Mesenchymal stem cell (in vitro differentiated cells and primary cell): ENCODE measurements at regions not wholly inside any gene's neighbourhood (a gene's known extent, or its start where the extent isn't known, plus 50 kb on each side); places are given as distances from the start of the nearest gene placed in this dataset.

ENCODE experiments used
- DNase-seq: peaks from one replicate; pipeline ENCODE4 v3.0.0-alpha.2; 2013
- H2AFZ ChIP-seq: one replicate; pipeline ENCODE4 v1.6.1; 2013; ENCODE audit warnings: low read depth, mild to moderate bottlenecking, control low read depth, inconsistent platforms, low read length, moderate library complexity
- H2AK5ac ChIP-seq: 2 replicates; pipeline ENCODE4 v1.6.1; 2013; ENCODE audit warnings: low read length, moderate library complexity, mild to moderate bottlenecking, inconsistent platforms; ENCODE audit not compliant: severe bottlenecking
- H2BK120ac ChIP-seq: one replicate; pipeline ENCODE4 v1.6.1; 2013; ENCODE audit warnings: low read depth, mild to moderate bottlenecking, inconsistent platforms, low read length, moderate library complexity
- H2BK12ac ChIP-seq, 2 experiments: one replicate each; pipeline ENCODE4 v1.6.1; 2013; ENCODE audit warnings: inconsistent platforms in 2 of 2, low read length in 2 of 2, mild to moderate bottlenecking in 2 of 2, moderate library complexity in 2 of 2, control low read depth in 1 of 2
- H2BK15ac ChIP-seq: one replicate; pipeline ENCODE4 v1.6.1; 2013; ENCODE audit warnings: mild to moderate bottlenecking, low read depth, inconsistent platforms; ENCODE audit not compliant: poor library complexity, severe bottlenecking
- H2BK5ac ChIP-seq: 2 replicates; pipeline ENCODE4 v1.6.1; 2013; ENCODE audit warnings: low read depth, mild to moderate bottlenecking, low read length, control low read depth, inconsistent platforms; ENCODE audit not compliant: poor library complexity, severe bottlenecking
- H3K14ac ChIP-seq, 2 experiments: one replicate each; pipeline ENCODE4 v1.6.1; 2013; ENCODE audit warnings: inconsistent platforms in 2 of 2, low read length in 2 of 2, control low read depth in 1 of 2, mild to moderate bottlenecking in 1 of 2, moderate library complexity in 1 of 2
- H3K18ac ChIP-seq, 2 experiments: one replicate each; pipeline ENCODE4 v1.6.1; 2013; ENCODE audit warnings: inconsistent platforms in 2 of 2, low read length in 2 of 2, control low read depth in 1 of 2, low read depth in 1 of 2, mild to moderate bottlenecking in 1 of 2
- H3K23ac ChIP-seq, 2 experiments: one replicate each; pipeline ENCODE4 v1.6.1; 2013; ENCODE audit warnings: inconsistent platforms in 2 of 2, low read length in 2 of 2, mild to moderate bottlenecking in 2 of 2, moderate library complexity in 2 of 2, control low read depth in 1 of 2
- H3K27ac ChIP-seq: 2 replicates; pipeline ENCODE4 v1.5.1; 2013; ENCODE audit warnings: mild to moderate bottlenecking, moderate library complexity, low read length, control low read depth, inconsistent platforms; ENCODE audit not compliant: poor library complexity, severe bottlenecking
- H3K27me3 ChIP-seq, 2 experiments: 2 replicates each; pipeline versions ENCODE4 v1.6.1 to v1.7.0; 2013; ENCODE audit warnings: low read length in 2 of 2, mild to moderate bottlenecking in 2 of 2, moderate library complexity in 2 of 2, control low read depth in 1 of 2, inconsistent platforms in 1 of 2; ENCODE audit not compliant: control insufficient read depth in 1 of 2, insufficient read depth in 1 of 2
- H3K36me3 ChIP-seq, 2 experiments: 2 replicates each; pipeline versions ENCODE4 v1.6.1 to v1.7.0; 2013; ENCODE audit warnings: low read length in 2 of 2, control low read depth in 1 of 2, inconsistent platforms in 1 of 2, low read depth in 1 of 2, mild to moderate bottlenecking in 1 of 2; ENCODE audit not compliant: insufficient read depth in 2 of 2, control insufficient read depth in 1 of 2
- H3K4ac ChIP-seq, 2 experiments: one replicate each; pipeline ENCODE4 v1.6.1; 2013; ENCODE audit warnings: inconsistent platforms in 2 of 2, low read length in 2 of 2, mild to moderate bottlenecking in 2 of 2, moderate library complexity in 2 of 2, control low read depth in 1 of 2, low read depth in 1 of 2
- H3K4me1 ChIP-seq: 2 replicates; pipeline ENCODE4 v1.6.1; 2013; ENCODE audit warnings: low read depth, low read length, control low read depth; ENCODE audit not compliant: control insufficient read depth, insufficient read depth
- H3K4me2 ChIP-seq: 2 replicates; pipeline ENCODE4 v1.6.1; 2013; ENCODE audit warnings: low read length, mild to moderate bottlenecking, inconsistent platforms; ENCODE audit not compliant: poor library complexity, severe bottlenecking
- H3K4me3 ChIP-seq, 2 experiments: 2 replicates each; pipeline versions ENCODE4 v1.5.1 to v1.7.0; 2013; ENCODE audit warnings: low read length in 2 of 2, mild to moderate bottlenecking in 2 of 2, control low read depth in 1 of 2, low read depth in 1 of 2; ENCODE audit not compliant: insufficient read depth in 1 of 2
- H3K79me1 ChIP-seq: replicated peaks from 2 replicates; pipeline ENCODE4 v1.6.1; 2013; ENCODE audit warnings: mild to moderate bottlenecking, control low read depth, low read length, inconsistent platforms; ENCODE audit not compliant: poor library complexity, severe bottlenecking
- H3K9ac ChIP-seq: 2 replicates; pipeline ENCODE4 v1.7.0; 2013; ENCODE audit warnings: mild to moderate bottlenecking, low read length, moderate library complexity
- H3K9me3 ChIP-seq: 2 replicates; pipeline ENCODE4 v1.7.0; 2013; ENCODE audit warnings: mild to moderate bottlenecking, low read length; ENCODE audit not compliant: control insufficient read depth
- H4K8ac ChIP-seq: one replicate; pipeline ENCODE4 v1.6.1; 2013; ENCODE audit warnings: inconsistent platforms, mild to moderate bottlenecking, low read length, moderate library complexity
- H4K91ac ChIP-seq: one replicate; pipeline ENCODE4 v1.6.1; 2013; ENCODE audit warnings: mild to moderate bottlenecking, low read length, inconsistent platforms
- WGBS: methylation state at CpG from one replicate; pipeline ENCODE4 v1.1.7; 2013; ENCODE audit warnings: mixed read lengths; 5-methylcytosine and 5-hydroxymethylcytosine counted together

DNA sequence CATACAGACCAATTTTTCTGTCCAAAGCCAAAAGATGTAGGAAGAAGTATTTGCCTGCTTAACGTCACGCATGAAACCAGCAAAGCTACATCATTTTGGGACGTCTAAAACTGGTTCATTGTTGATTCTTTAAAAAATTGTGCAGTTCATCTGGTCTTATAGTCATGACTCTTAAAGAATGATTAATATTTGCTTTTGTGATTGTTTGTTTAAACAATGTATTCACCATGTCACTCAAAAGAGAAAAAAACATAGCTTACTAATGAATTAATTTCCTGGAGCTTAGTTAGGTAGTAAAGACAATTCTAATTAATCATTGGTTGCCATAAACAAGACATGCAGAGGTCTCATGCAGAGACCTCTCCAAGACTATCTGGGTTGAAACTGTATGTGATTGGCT, 157.3 kb downstream of the RPS12 start:
- H3K4ac ChIP-seq: no peak overlapping the region
- no peaks in the 10 kb centered on the region for H3K9me3 ChIP-seq
- H3K27ac ChIP-seq: no peak overlapping the region
- H3K36me3 ChIP-seq: no peaks in the 10 kb centered on the region
- H2BK120ac ChIP-seq: no peak overlapping the region
- no peak overlapping the region for H3K14ac ChIP-seq
- H3K9ac ChIP-seq: no peak overlapping the region
- no peak overlapping the region for H2AK5ac ChIP-seq
- no peak overlapping the region for H2AFZ ChIP-seq
- H4K8ac ChIP-seq: no peak overlapping the region
- no peak overlapping the region for H2BK12ac ChIP-seq
- H2BK15ac ChIP-seq: no peak overlapping the region
- no peak overlapping the region for H3K23ac ChIP-seq
- H3K18ac ChIP-seq: no peak overlapping the region
- no peaks in the 10 kb centered on the region for H3K79me1 ChIP-seq
- no peak overlapping the region for H3K4me3 ChIP-seq
- H3K4me1 ChIP-seq: no peaks in the 10 kb centered on the region
- DNase-seq: no peak
- H4K91ac ChIP-seq: no peak overlapping the region
- no peak overlapping the region for H3K4me2 ChIP-seq
- 76% methylated on average over 3 of the region's 3 CpGs for WGBS
- H3K27me3 ChIP-seq: peaks cover 0 to 3% of the 10 kb centered on the region in 2 experiments
- no peak overlapping the region for H2BK5ac ChIP-seq

DNA sequence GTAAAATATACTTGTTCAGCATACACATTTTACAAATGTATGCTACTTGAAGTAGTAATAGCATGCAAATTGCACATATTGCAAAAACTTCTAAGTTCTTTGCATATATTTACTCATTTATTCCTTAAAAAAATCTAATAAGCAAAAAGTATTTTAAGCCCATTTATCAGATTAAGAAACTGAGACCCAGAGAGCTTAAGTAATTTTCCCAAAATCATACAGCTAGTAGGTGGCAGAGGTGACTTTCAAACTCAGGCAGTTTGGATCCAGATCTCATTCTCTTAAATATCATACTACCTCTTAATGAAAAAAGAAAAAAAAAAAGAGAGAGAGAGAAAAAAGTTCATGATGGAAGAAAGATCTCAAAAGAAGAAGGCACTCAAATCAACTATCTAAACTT, 157.9 kb downstream of the RPS12 start:
- Histone ChIP-seq H3K27ac (no peak overlapping the region), H4K91ac (no peak overlapping the region), H3K23ac (no peak overlapping the region), H2BK120ac (no peak overlapping the region), H2BK12ac (no peak overlapping the region), H3K36me3 (no peaks in the 10 kb centered on the region), H3K4me2 (no peak overlapping the region), H3K79me1 (no peaks in the 10 kb centered on the region), H3K4me3 (no peak overlapping the region), H3K14ac (no peak overlapping the region), H2AK5ac (no peak overlapping the region), H3K9me3 (no peaks in the 10 kb centered on the region), H2BK15ac (no peak overlapping the region), H4K8ac (no peak overlapping the region), H3K18ac (no peak overlapping the region), H3K27me3 (peaks cover 0 to 6% of the 10 kb centered on the region in 2 experiments), H2BK5ac (no peak overlapping the region), H3K4me1 (no peaks in the 10 kb centered on the region), H3K9ac (no peak overlapping the region), H3K4ac (no peak overlapping the region), H2AFZ (no peak overlapping the region)
- no peak for DNase-seq

DNA sequence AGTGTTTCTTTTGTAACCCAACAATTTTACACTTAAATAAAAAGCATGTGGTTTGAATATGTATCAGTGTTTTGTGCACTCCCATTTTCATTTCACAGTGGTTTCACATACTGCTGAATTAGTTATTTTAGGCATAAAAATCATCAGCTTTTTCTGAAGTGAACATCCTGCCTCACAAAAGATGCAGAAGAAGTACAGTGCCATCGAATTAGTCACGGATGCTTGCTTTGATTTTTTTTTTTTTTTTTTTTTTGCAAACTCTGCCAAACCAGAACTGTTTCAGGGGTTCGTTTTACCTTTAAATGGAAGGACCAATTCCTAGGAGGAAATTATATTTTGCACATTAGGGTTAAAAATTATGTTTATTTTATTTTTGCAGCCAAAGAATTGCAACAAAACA, 158.6 kb downstream of the RPS12 start:
- WGBS: 84% methylated on average over 2 of the region's 3 CpGs
- Histone ChIP-seq H3K27me3 (peaks cover under 1 to 11% of the 10 kb centered on the region in 2 experiments), H3K9ac (no peak overlapping the region), H3K18ac (no peak overlapping the region), H2AK5ac (no peak overlapping the region), H2BK15ac (no peak overlapping the region), H3K4ac (no peak overlapping the region), H2AFZ (no peak overlapping the region), H2BK12ac (no peak overlapping the region), H2BK120ac (no peak overlapping the region), H4K8ac (no peak overlapping the region), H3K4me2 (no peak overlapping the region), H3K14ac (no peak overlapping the region), H4K91ac (no peak overlapping the region), H3K9me3 (no peaks in the 10 kb centered on the region), H2BK5ac (no peak overlapping the region), H3K79me1 (no peaks in the 10 kb centered on the region), H3K27ac (no peak overlapping the region), H3K36me3 (no peaks in the 10 kb centered on the region), H3K4me1 (no peaks in the 10 kb centered on the region), H3K23ac (no peak overlapping the region), H3K4me3 (no peak overlapping the region)
- DNase-seq: no peak

DNA sequence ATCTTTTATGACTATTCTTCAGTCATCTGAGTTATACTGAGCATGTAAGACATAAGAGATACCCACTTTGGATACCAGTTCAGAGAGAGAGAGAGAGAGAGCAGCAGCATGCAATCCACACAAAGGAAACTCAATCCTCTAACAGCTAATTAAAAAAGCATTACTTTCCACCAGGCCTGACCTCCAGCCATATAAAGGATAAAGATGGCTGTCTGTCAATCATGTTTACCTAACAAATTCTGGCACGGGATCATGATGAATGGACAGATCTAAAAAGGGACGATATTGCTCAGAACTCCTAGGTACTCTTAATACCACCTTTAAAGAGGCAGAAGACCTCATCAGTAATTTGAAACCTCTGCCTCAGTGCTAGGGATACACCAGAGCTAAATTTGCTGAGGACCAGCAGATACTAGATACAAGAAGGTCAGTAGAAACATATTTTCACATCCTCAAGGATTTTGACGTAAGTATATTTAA, 159.2 kb downstream of the RPS12 start:
- H3K36me3 ChIP-seq: no peaks in the 10 kb centered on the region
- no peaks in the 10 kb centered on the region for H3K9me3 ChIP-seq
- no peak overlapping the region for H3K4me2 ChIP-seq
- no peak overlapping the region for H2BK12ac ChIP-seq
- no peak overlapping the region for H3K4ac ChIP-seq
- no peaks in the 10 kb centered on the region for H3K4me1 ChIP-seq
- no peak overlapping the region for H2AK5ac ChIP-seq
- H4K8ac ChIP-seq: no peak overlapping the region
- no peak overlapping the region for H3K9ac ChIP-seq
- no peak overlapping the region for H3K23ac ChIP-seq
- H4K91ac ChIP-seq: no peak overlapping the region
- no peak for DNase-seq
- peaks cover 7 to 15% of the 10 kb centered on the region in 2 experiments for H3K27me3 ChIP-seq
- no peak overlapping the region for H3K27ac ChIP-seq
- no peak overlapping the region for H2BK5ac ChIP-seq
- no peak overlapping the region for H3K14ac ChIP-seq
- no peak overlapping the region for H2AFZ ChIP-seq
- H3K79me1 ChIP-seq: no peaks in the 10 kb centered on the region
- H2BK15ac ChIP-seq: no peak overlapping the region
- no peak overlapping the region for H3K18ac ChIP-seq
- H2BK120ac ChIP-seq: no peak overlapping the region
- no peak overlapping the region for H3K4me3 ChIP-seq
- WGBS: 94% methylated on average over 2 of the region's 3 CpGs
